PFSK-1 (cell line): ENCODE measurements at regions not wholly inside any gene's neighbourhood (a gene's known extent, or its start where the extent isn't known, plus 50 kb on each side); places are given as distances from the start of the nearest gene placed in this dataset.

ENCODE experiments used
- POLR2AphosphoS5 ChIP-seq: IDR thresholded peaks from 2 replicates; pipeline ENCODE4 v1.6.1; 2012; ENCODE audit warnings: low read depth, mild to moderate bottlenecking, control low read depth, low read length, moderate library complexity
- TAF1 ChIP-seq: IDR thresholded peaks from 2 replicates; pipeline ENCODE4 v1.6.1; 2012; ENCODE audit warnings: low read length, control low read depth, borderline replicate concordance; ENCODE audit not compliant: insufficient read depth

GRCh38 chr17:71392715-71393567, 727.9 kb upstream of the SOX9 start:
- TF ChIP-seq POLR2AphosphoS5 (no peak), TAF1 (no peak)
